ENCODE measurements at regions not wholly inside any gene's neighbourhood (a gene's known extent, or its start where the extent isn't known, plus 50 kb on each side); places are given as distances from the start of the nearest gene placed in this dataset.

- Mint-ChIP-seq H3K4me3 (no peak overlapping the region), H3K36me3 (ENCODE audit: low read depth) (no peaks in the 10 kb centered on the region), H3K27me3 (ENCODE audit: low read depth) (peaks cover 39% of the 10 kb centered on the region), H3K27ac (peak overlapping the region in 1 of 3 experiments; percentile 0), H3K4me1 (no peaks in the 10 kb centered on the region), H3K9me3 (peaks cover 4% of the 10 kb centered on the region)
- no peak for TF ChIP-seq CTCF (IDR thresholded peaks at IDR 0.05; ENCODE audit: unreplicated experiment in 3 of 3)
Observed at GRCh38 chr1:223479718-223480425, 86.7 kb downstream of the CCDC185 start.

GRCh38 chr1:223482132-223482531 lies 88.9 kb downstream of the CCDC185 start:
- H3K27ac Mint-ChIP-seq, result no peak overlapping the region
- no peak overlapping the region for H3K4me3 Mint-ChIP-seq
- peaks cover 4% of the 10 kb centered on the region for H3K9me3 Mint-ChIP-seq
- H3K36me3 Mint-ChIP-seq (ENCODE audit: low read depth), result no peaks in the 10 kb centered on the region
- no peak for TF ChIP-seq CTCF (IDR thresholded peaks at IDR 0.05; ENCODE audit: unreplicated experiment in 3 of 3)
- peaks cover 40% of the 10 kb centered on the region for H3K27me3 Mint-ChIP-seq (ENCODE audit: low read depth)
- peaks cover 11% of the 10 kb centered on the region for H3K4me1 Mint-ChIP-seq

GRCh38 chr1:223482766-223483165 lies 89.6 kb downstream of the CCDC185 start:
- no peak overlapping the region for H3K27ac Mint-ChIP-seq
- no peaks in the 10 kb centered on the region for H3K36me3 Mint-ChIP-seq (ENCODE audit: low read depth)
- no peak overlapping the region for H3K4me3 Mint-ChIP-seq
- H3K4me1 Mint-ChIP-seq, result peaks cover 18% of the 10 kb centered on the region
- peaks cover 4% of the 10 kb centered on the region for H3K9me3 Mint-ChIP-seq
- TF ChIP-seq CTCF (IDR thresholded peaks at IDR 0.05; ENCODE audit: unreplicated experiment in 3 of 3), result no peak
- peaks cover 42% of the 10 kb centered on the region for H3K27me3 Mint-ChIP-seq (ENCODE audit: low read depth)

- peaks cover 4% of the 10 kb centered on the region for H3K9me3 Mint-ChIP-seq
- no peaks in the 10 kb centered on the region for H3K36me3 Mint-ChIP-seq (ENCODE audit: low read depth)
- peaks cover 23% of the 10 kb centered on the region for H3K4me1 Mint-ChIP-seq
- peaks cover 48% of the 10 kb centered on the region for H3K27me3 Mint-ChIP-seq (ENCODE audit: low read depth)
- no peak overlapping the region for H3K27ac Mint-ChIP-seq
- H3K4me3 Mint-ChIP-seq, result no peak overlapping the region
- no peak for TF ChIP-seq CTCF (IDR thresholded peaks at IDR 0.05; ENCODE audit: unreplicated experiment in 3 of 3)
Observed at GRCh38 chr1:223483511-223483910, 90.3 kb downstream of the CCDC185 start.

GRCh38 chr1:223486366-223486765 lies 93.2 kb downstream of the CCDC185 start:
- H3K4me1 Mint-ChIP-seq, result peaks cover 23% of the 10 kb centered on the region

More at GRCh38 chr1:223486366-223486765, 93.2 kb downstream of the CCDC185 start:
- no peaks in the 10 kb centered on the region for H3K36me3 Mint-ChIP-seq (ENCODE audit: low read depth)
- H3K4me3 Mint-ChIP-seq, result no peak overlapping the region
- H3K9me3 Mint-ChIP-seq, result peaks cover 4% of the 10 kb centered on the region
- TF ChIP-seq CTCF (IDR thresholded peaks at IDR 0.05; ENCODE audit: unreplicated experiment in 3 of 3), result peak in 1 of 3 experiments; percentile 16
- no peak overlapping the region for H3K27ac Mint-ChIP-seq
- H3K27me3 Mint-ChIP-seq (ENCODE audit: low read depth), result peaks cover 45% of the 10 kb centered on the region
